HCT116 (cell line): ENCODE measurements at regions not wholly inside any gene's neighbourhood (a gene's known extent, or its start where the extent isn't known, plus 50 kb on each side); places are given as distances from the start of the nearest gene placed in this dataset.

Experiments
- ATAC-seq: fragments of 200-7000 bp; cut with Tn5 transposase; 2 replicates; pipeline ENCODE4 v1.9.1; 2020; ENCODE audit warnings: mild to moderate bottlenecking, moderate library complexity
- BruUV-seq: library from RNA; stranded (reverse); fragments of 400-500 nt; replicated peaks from 2 replicates; lab custom pipeline; 2021; lab: Mats Ljungman, UMichigan
- CTCF ChIA-PET: fragments of 300-600 bp; sonication (Branson Sonifier 250); formaldehyde crosslinking; loops from one replicate; lab custom pipeline; 2021; ENCODE audit warnings: antibody characterized with exemption; lab: Charles Lee
- POLR2A ChIA-PET: fragments of 300-600, 350-600 bp; sonication (Branson Sonifier 250); formaldehyde crosslinking; loops from one replicate; lab custom pipeline; 2021; ENCODE audit warnings: antibody characterized with exemption; lab: Charles Lee
- RAD21 ChIA-PET, 2 experiments: fragments of 300-600 bp; sonication (Branson Sonifier 250); formaldehyde crosslinking; loops; one replicate each; lab custom pipeline; 2023; ENCODE audit warnings: low total read pairs in 2 of 2; ENCODE audit not compliant: uncharacterized antibody in 2 of 2, unreplicated experiment in 2 of 2, low non-redundant PET in 1 of 2; lab: Charles Lee
- DNase-seq: peaks from one replicate; pipeline ENCODE4 v3.0.0-alpha.2; 2010; ENCODE audit warnings: low read depth, low spot score
- H2AFZ ChIP-seq: fragments of 200-600 bp; shearing (Covaris generic), sonication (generic); 2 replicates; pipeline ENCODE4 v1.6.1; 2017; ENCODE audit warnings: low read depth, mixed run types, mixed read lengths, antibody characterized with exemption, low read length; ENCODE audit not compliant: poor library complexity, severe bottlenecking
- H3K27ac ChIP-seq: 2 replicates; pipeline ENCODE4 v1.5.1; 2012; ENCODE audit warnings: low read depth, low read length
- H3K27me3 ChIP-seq: fragments of 200-600 bp; sonication (generic); 2 replicates; pipeline ENCODE4 v1.6.1; 2016; ENCODE audit warnings: mixed run types, low read length, mixed read lengths; ENCODE audit not compliant: insufficient read depth
- H3K36me3 ChIP-seq, 2 experiments: fragments of 200-500 bp in 1 of 2; fragments of 200-600 bp in 1 of 2; sonication (Bioruptor generic) in 1 of 2; sonication (generic) in 1 of 2; 2 replicates each; pipeline versions ENCODE4 v1.5.1 to v1.6.1; 2014 to 2016; ENCODE audit warnings: low read length in 2 of 2, inconsistent platforms in 1 of 2, mixed read lengths in 1 of 2, mixed run types in 1 of 2; ENCODE audit not compliant: insufficient read depth in 2 of 2, control insufficient read depth in 1 of 2
- H3K4me1 ChIP-seq, 2 experiments: fragments of 200-600 bp in 1 of 2; sonication (generic) in 1 of 2; 2 replicates each; pipeline versions ENCODE4 v1.5.1 to v1.6.1; 2012 to 2017; ENCODE audit warnings: low read length in 2 of 2, inconsistent platforms in 1 of 2, mild to moderate bottlenecking in 1 of 2, mixed read lengths in 1 of 2, mixed run types in 1 of 2, moderate library complexity in 1 of 2; ENCODE audit not compliant: insufficient read depth in 2 of 2, control insufficient read depth in 1 of 2
- H3K4me2 ChIP-seq: fragments of 200-600 bp; sonication (generic); 2 replicates; pipeline ENCODE4 v1.6.1; 2017; ENCODE audit warnings: mixed run types, low read length, mixed read lengths
- H3K4me3 ChIP-seq, 2 experiments: fragments of 200-600 bp in 1 of 2; sonication (generic) in 1 of 2; replicated peaks in 1 of 2; 2 replicates each; pipeline ENCODE4 v1.5.1; 2011 to 2016; ENCODE audit warnings: low read length in 2 of 2, control low read depth in 1 of 2, low read depth in 1 of 2, mild to moderate bottlenecking in 1 of 2, mixed read lengths in 1 of 2, mixed run types in 1 of 2
- H3K79me2 ChIP-seq: fragments of 200-600 bp; sonication (generic); 2 replicates; pipeline ENCODE4 v1.6.1; 2017; ENCODE audit warnings: mild to moderate bottlenecking, mixed run types, low read length, moderate library complexity, mixed read lengths; ENCODE audit not compliant: insufficient read depth
- H3K9ac ChIP-seq: fragments of 200-600 bp; sonication (generic); 2 replicates; pipeline ENCODE4 v1.6.1; 2016; ENCODE audit warnings: low read length, mixed read lengths
- H3K9me2 ChIP-seq: fragments of 200-600 bp; sonication (generic), shearing (Covaris generic); 2 replicates; pipeline ENCODE4 v1.6.1; 2017; ENCODE audit warnings: mixed run types, mild to moderate bottlenecking, moderate library complexity; ENCODE audit not compliant: insufficient read depth
- H3K9me3 ChIP-seq, 2 experiments: fragments of 200-500 bp in 1 of 2; fragments of 200-600 bp in 1 of 2; sonication (Bioruptor generic) in 1 of 2; sonication (generic) in 1 of 2; 2 replicates each; pipeline ENCODE4 v1.6.1; 2014 to 2017; ENCODE audit warnings: low read length in 2 of 2, mixed read lengths in 2 of 2, inconsistent platforms in 1 of 2, low read depth in 1 of 2, mild to moderate bottlenecking in 1 of 2, mixed run types in 1 of 2, moderate library complexity in 1 of 2; ENCODE audit not compliant: control insufficient read depth in 1 of 2, insufficient read depth in 1 of 2
- H4K20me1 ChIP-seq: fragments of 200-600 bp; sonication (generic), shearing (Covaris generic); 2 replicates; pipeline ENCODE4 v1.6.1; 2017; ENCODE audit warnings: mixed run types, mild to moderate bottlenecking, moderate library complexity; ENCODE audit not compliant: insufficient read depth
- ATF3 ChIP-seq: IDR thresholded peaks from 2 replicates; pipeline ENCODE4 v1.6.1; 2012
- ELF1 ChIP-seq: IDR thresholded peaks from 2 replicates; pipeline ENCODE4 v1.6.1; 2012; ENCODE audit warnings: low read depth, borderline replicate concordance
- EZH2 ChIP-seq: fragments of 200-600 bp; sonication (generic); IDR thresholded peaks from 2 replicates; pipeline ENCODE4 v1.6.1; 2017; ENCODE audit warnings: antibody characterized with exemption, mixed run types
- EZH2phosphoT487 ChIP-seq: fragments of 200-600 bp; IDR thresholded peaks from 2 replicates; pipeline ENCODE4 v1.6.1; 2018; ENCODE audit warnings: antibody characterized with exemption, borderline replicate concordance
- FOSL1 ChIP-seq: IDR thresholded peaks from 2 replicates; pipeline ENCODE4 v1.6.1; 2012; ENCODE audit warnings: low read depth
- JUND ChIP-seq: IDR thresholded peaks from 2 replicates; pipeline ENCODE4 v1.6.1; 2012
- RAD21 ChIP-seq: IDR thresholded peaks from 2 replicates; pipeline ENCODE4 v1.6.1; 2012; ENCODE audit warnings: low read depth, mild to moderate bottlenecking
- SRF ChIP-seq: IDR thresholded peaks from 2 replicates; pipeline ENCODE4 v1.6.1; 2012; ENCODE audit warnings: low read depth
- intact Hi-C: fragments of 100-400 bp; cut with micrococcal nuclease; formaldehyde crosslinking; loops from 2 replicates; pipeline ENCODE4 v1.10.0; 2022
- TF ChIP-seq, protein P1 (sequence below): IDR thresholded peaks from 2 replicates; pipeline ENCODE4 v1.6.1; 2011; ENCODE audit warnings: mild to moderate bottlenecking, low read length, moderate library complexity; ENCODE audit not compliant: insufficient replicate concordance; ENCODE audit errors: extremely low read depth

GRCh38 chr14:89095036-89095435 is 270.6 kb downstream of the TTC8 start (continued):
- TF ChIP-seq, protein P1, sequence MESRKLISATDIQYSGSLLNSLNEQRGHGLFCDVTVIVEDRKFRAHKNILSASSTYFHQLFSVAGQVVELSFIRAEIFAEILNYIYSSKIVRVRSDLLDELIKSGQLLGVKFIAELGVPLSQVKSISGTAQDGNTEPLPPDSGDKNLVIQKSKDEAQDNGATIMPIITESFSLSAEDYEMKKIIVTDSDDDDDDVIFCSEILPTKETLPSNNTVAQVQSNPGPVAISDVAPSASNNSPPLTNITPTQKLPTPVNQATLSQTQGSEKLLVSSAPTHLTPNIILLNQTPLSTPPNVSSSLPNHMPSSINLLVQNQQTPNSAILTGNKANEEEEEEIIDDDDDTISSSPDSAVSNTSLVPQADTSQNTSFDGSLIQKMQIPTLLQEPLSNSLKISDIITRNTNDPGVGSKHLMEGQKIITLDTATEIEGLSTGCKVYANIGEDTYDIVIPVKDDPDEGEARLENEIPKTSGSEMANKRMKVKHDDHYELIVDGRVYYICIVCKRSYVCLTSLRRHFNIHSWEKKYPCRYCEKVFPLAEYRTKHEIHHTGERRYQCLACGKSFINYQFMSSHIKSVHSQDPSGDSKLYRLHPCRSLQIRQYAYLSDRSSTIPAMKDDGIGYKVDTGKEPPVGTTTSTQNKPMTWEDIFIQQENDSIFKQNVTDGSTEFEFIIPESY, result no peak

GRCh38 chr14:89096946-89097345 is 272.5 kb downstream of the TTC8 start:
- DNase-seq (no peak), ATAC-seq (no peak)
- Histone ChIP-seq H3K9ac (no peak overlapping the region), H3K79me2 (no peaks in the 10 kb centered on the region), H3K9me3 (peaks cover 3 to 7% of the 10 kb centered on the region in 2 experiments; a peak in 1 of 4 replicates), H3K27me3 (no peaks in the 10 kb centered on the region), H3K27ac (no peak overlapping the region), H3K4me1 (no peaks in the 10 kb centered on the region), H3K36me3 (no peaks in the 10 kb centered on the region), H3K4me2 (no peak overlapping the region), H2AFZ (no peak overlapping the region), H4K20me1 (no peaks in the 10 kb centered on the region), H3K4me3 (no peak overlapping the region), H3K9me2 (no peaks in the 10 kb centered on the region)
- intact Hi-C loops, result no loop called here
- ChIA-PET RAD21 (no interaction called here), CTCF (no interaction called here), POLR2A (no interaction called here)
- TF ChIP-seq ELF1 (no peak), JUND (no peak), RAD21 (no peak), FOSL1 (no peak), EZH2phosphoT487 (no peak), ATF3 (no peak), EZH2 (no peak), SRF (no peak)
- BruUV-seq, result no TSS peak
